ENCODE measurements at regions not wholly inside any gene's neighbourhood (a gene's known extent, or its start where the extent isn't known, plus 50 kb on each side); places are given as distances from the start of the nearest gene placed in this dataset.
A peak's percentile ranks its signal among the peaks of the same experiment; 100 is the strongest.

GRCh38 chr10:117689566-117689965, 147.0 kb downstream of the EMX2 start:
- no peak overlapping the region for H3K4me3 Mint-ChIP-seq
- POLR2A ChIA-PET: no interaction called here
- H3K27me3 Mint-ChIP-seq: peaks cover 12% of the 10 kb centered on the region
- CTCF ChIA-PET: no interaction called here
- intact Hi-C loops (cut with DNase I, micrococcal nuclease): no loop called here
- no peak for DNase-seq
- ATAC-seq: no peak
- no peak overlapping the region for H3K27ac Mint-ChIP-seq
- no peaks in the 10 kb centered on the region for H3K4me1 Mint-ChIP-seq
- H3K9me3 Mint-ChIP-seq (ENCODE audit: low read depth): no peaks in the 10 kb centered on the region
- no peaks in the 10 kb centered on the region for H3K36me3 Mint-ChIP-seq (ENCODE audit: low read depth)

- ChIA-PET POLR2A (no interaction called here), CTCF (no interaction called here)
- no peaks in the 10 kb centered on the region for H3K4me1 Mint-ChIP-seq
- intact Hi-C loops (cut with DNase I, micrococcal nuclease): no loop called here
- H3K27ac Mint-ChIP-seq: no peak overlapping the region
- no peak for DNase-seq
- no peak for ATAC-seq
- no peaks in the 10 kb centered on the region for H3K36me3 Mint-ChIP-seq (ENCODE audit: low read depth)
- no peak overlapping the region for H3K4me3 Mint-ChIP-seq
- no peaks in the 10 kb centered on the region for H3K9me3 Mint-ChIP-seq (ENCODE audit: low read depth)
- H3K27me3 Mint-ChIP-seq: peaks cover 10% of the 10 kb centered on the region
These were observed 147.8 kb downstream of the EMX2 start for GRCh38 chr10:117690359-117690758.

- H3K4me1 Mint-ChIP-seq: no peaks in the 10 kb centered on the region
- no peaks in the 10 kb centered on the region for H3K36me3 Mint-ChIP-seq (ENCODE audit: low read depth)
- no peak overlapping the region for H3K4me3 Mint-ChIP-seq
- H3K27ac Mint-ChIP-seq: no peak overlapping the region
- ChIA-PET CTCF (interaction anchor here (0.5 to 1.5 kb wide), 3 partner anchors 156 to 585 kb away, joined by 3 to 4 read pairs (median 3); no protein-coding TSS in a partner anchor), POLR2A (no interaction called here)
- H3K9me3 Mint-ChIP-seq (ENCODE audit: low read depth): no peaks in the 10 kb centered on the region
- H3K27me3 Mint-ChIP-seq: peaks cover 3% of the 10 kb centered on the region
- peak; percentile 47 for ATAC-seq
- no peak for DNase-seq
- intact Hi-C loops (cut with DNase I, micrococcal nuclease): no loop called here
These were observed 151.6 kb downstream of the EMX2 start for GRCh38 chr10:117694190-117694589.

- ChIA-PET CTCF (interaction anchor here (0.6 kb wide), 1 partner anchor 405 kb away, joined by 5 read pairs; no protein-coding TSS in a partner anchor), POLR2A (no interaction called here)
- no peak for ATAC-seq
- Mint-ChIP-seq H3K9me3 (ENCODE audit: low read depth) (no peaks in the 10 kb centered on the region), H3K36me3 (ENCODE audit: low read depth) (no peaks in the 10 kb centered on the region), H3K27me3 (peaks cover 2% of the 10 kb centered on the region), H3K4me1 (no peaks in the 10 kb centered on the region), H3K27ac (no peak overlapping the region), H3K4me3 (no peak overlapping the region)
- intact Hi-C loops (cut with DNase I, micrococcal nuclease): no loop called here
- no peak for DNase-seq
These were observed 154.9 kb downstream of the EMX2 start for GRCh38 chr10:117697402-117697801.

GRCh38 chr10:117698809-117699208, 156.3 kb downstream of the EMX2 start:
- no peaks in the 10 kb centered on the region for H3K36me3 Mint-ChIP-seq (ENCODE audit: low read depth)
- ChIA-PET CTCF (no interaction called here), POLR2A (no interaction called here)
- no peak overlapping the region for H3K27ac Mint-ChIP-seq
- DNase-seq: no peak
- H3K27me3 Mint-ChIP-seq: peaks cover 2% of the 10 kb centered on the region
- intact Hi-C loops (cut with DNase I, micrococcal nuclease): no loop called here
- no peaks in the 10 kb centered on the region for H3K4me1 Mint-ChIP-seq
- ATAC-seq: no peak
- no peaks in the 10 kb centered on the region for H3K9me3 Mint-ChIP-seq (ENCODE audit: low read depth)
- H3K4me3 Mint-ChIP-seq: no peak overlapping the region

- ChIA-PET CTCF (no interaction called here), POLR2A (no interaction called here)
- no peaks in the 10 kb centered on the region for H3K9me3 Mint-ChIP-seq (ENCODE audit: low read depth)
- intact Hi-C loops (cut with DNase I, micrococcal nuclease): no loop called here
- no peak overlapping the region for H3K27ac Mint-ChIP-seq
- no peaks in the 10 kb centered on the region for H3K4me1 Mint-ChIP-seq
- ATAC-seq (no peak), DNase-seq (no peak)
- no peak overlapping the region for H3K4me3 Mint-ChIP-seq
- H3K27me3 Mint-ChIP-seq: peaks cover 2% of the 10 kb centered on the region
- H3K36me3 Mint-ChIP-seq (ENCODE audit: low read depth): no peaks in the 10 kb centered on the region
These were observed 157.0 kb downstream of the EMX2 start for GRCh38 chr10:117699436-117700075.

- peak; percentile 9 for DNase-seq
- H3K4me1 Mint-ChIP-seq: no peaks in the 10 kb centered on the region
- no peaks in the 10 kb centered on the region for H3K36me3 Mint-ChIP-seq (ENCODE audit: low read depth)
- peaks cover 14% of the 10 kb centered on the region for H3K27me3 Mint-ChIP-seq
- H3K4me3 Mint-ChIP-seq: no peak overlapping the region
- intact Hi-C loops (cut with DNase I, micrococcal nuclease): loop anchor here in 1 of 2 experiments (10.0 kb wide), 1 partner anchor 395 kb away; no protein-coding TSS in a partner anchor
- ATAC-seq: no peak
- ChIA-PET POLR2A (no interaction called here), CTCF (interaction anchor here (1.1 kb wide), 1 partner anchor 11 kb away, joined by 4 read pairs; no protein-coding TSS in a partner anchor)
- no peak overlapping the region for H3K27ac Mint-ChIP-seq
- H3K9me3 Mint-ChIP-seq (ENCODE audit: low read depth): no peaks in the 10 kb centered on the region
These were observed 167.7 kb downstream of the EMX2 start for GRCh38 chr10:117710181-117710798.

- Mint-ChIP-seq H3K9me3 (ENCODE audit: low read depth) (no peaks in the 10 kb centered on the region), H3K27ac (no peak overlapping the region), H3K27me3 (peaks cover 13% of the 10 kb centered on the region), H3K4me1 (no peaks in the 10 kb centered on the region), H3K36me3 (ENCODE audit: low read depth) (no peaks in the 10 kb centered on the region), H3K4me3 (no peak overlapping the region)
- POLR2A ChIA-PET: no interaction called here
- no peak for ATAC-seq
- no peak for DNase-seq
- CTCF ChIA-PET: interaction anchor here (1.0 kb wide), 1 partner anchor 9 kb away, joined by 3 read pairs; no protein-coding TSS in a partner anchor
- intact Hi-C loops (cut with DNase I, micrococcal nuclease): loop anchor here in 1 of 2 experiments (10.0 kb wide), 1 partner anchor 388 kb away; no protein-coding TSS in a partner anchor
These were observed 174.3 kb downstream of the EMX2 start for GRCh38 chr10:117716889-117717288.

GRCh38 chr10:117718986-117719920, 176.7 kb downstream of the EMX2 start:
- intact Hi-C loops (cut with DNase I, micrococcal nuclease): loop anchor here in 1 of 2 experiments (10.0 kb wide), 1 partner anchor 386 kb away; no protein-coding TSS in a partner anchor
- Mint-ChIP-seq H3K27ac (no peak overlapping the region), H3K9me3 (ENCODE audit: low read depth) (no peaks in the 10 kb centered on the region), H3K4me1 (no peaks in the 10 kb centered on the region), H3K27me3 (peaks cover 18% of the 10 kb centered on the region), H3K36me3 (ENCODE audit: low read depth) (no peaks in the 10 kb centered on the region), H3K4me3 (no peak overlapping the region)
- ATAC-seq (no peak), DNase-seq (no peak)
- POLR2A ChIA-PET: no interaction called here
- CTCF ChIA-PET: no interaction called here

GRCh38 chr10:117720931-117721835, 178.6 kb downstream of the EMX2 start:
- Mint-ChIP-seq H3K27ac (no peak overlapping the region), H3K36me3 (ENCODE audit: low read depth) (no peaks in the 10 kb centered on the region), H3K4me3 (no peak overlapping the region), H3K9me3 (ENCODE audit: low read depth) (no peaks in the 10 kb centered on the region), H3K27me3 (peaks cover 20% of the 10 kb centered on the region), H3K4me1 (no peaks in the 10 kb centered on the region)
- DNase-seq (no peak), ATAC-seq (no peak)
- intact Hi-C loops (cut with DNase I, micrococcal nuclease): no loop called here
- ChIA-PET CTCF (interaction anchor here (0.5 to 0.9 kb wide), 3 partner anchors 12 to 669 kb away, joined by 3 to 4 read pairs (median 3); no protein-coding TSS in a partner anchor), POLR2A (no interaction called here)

GRCh38 chr10:117721873-117722272, 179.3 kb downstream of the EMX2 start:
- CTCF ChIA-PET: interaction anchor here (0.5 kb wide), 1 partner anchor 670 kb away, joined by 3 read pairs; no protein-coding TSS in a partner anchor
- Mint-ChIP-seq H3K27me3 (peaks cover 21% of the 10 kb centered on the region), H3K27ac (no peak overlapping the region), H3K4me1 (no peaks in the 10 kb centered on the region), H3K36me3 (ENCODE audit: low read depth) (no peaks in the 10 kb centered on the region), H3K9me3 (ENCODE audit: low read depth) (no peaks in the 10 kb centered on the region), H3K4me3 (no peak overlapping the region)
- DNase-seq (no peak), ATAC-seq (no peak)
- intact Hi-C loops (cut with DNase I, micrococcal nuclease): no loop called here
- POLR2A ChIA-PET: no interaction called here
